Kidney (tissue), 13 donors: ENCODE measurements at regions not wholly inside any gene's neighbourhood (a gene's known extent, or its start where the extent isn't known, plus 50 kb on each side); places are given as distances from the start of the nearest gene placed in this dataset.

Experiments used
- DNase-seq, 5 donors: peaks; one replicate each; pipeline ENCODE4 v3.0.0-alpha.2; 2013 to 2020
- FAIRE-seq: peaks from 2 replicates; lab custom pipeline; 2012; peaks lifted over from hg19 to GRCh38; lab: Jason Lieb, UNC
- H3K27ac ChIP-seq, 2 donors: one replicate each; pipeline ENCODE4 v1.7.0; 2013; ENCODE audit warnings: low read depth in 2 of 2, low read length in 2 of 2, inconsistent platforms in 1 of 2
- H3K27me3 ChIP-seq: one replicate; pipeline ENCODE4 v1.7.1; 2013; ENCODE audit warnings: low read length, inconsistent platforms; ENCODE audit not compliant: control insufficient read depth, insufficient read depth
- H3K36me3 ChIP-seq, 3 donors: one replicate each; pipeline versions ENCODE4 v1.7.0 to v1.7.1; 2013; ENCODE audit warnings: low read length in 3 of 3, control low read depth in 1 of 3, inconsistent platforms in 1 of 3; ENCODE audit not compliant: insufficient read depth in 3 of 3, control insufficient read depth in 2 of 3
- H3K4me1 ChIP-seq, 3 donors: one replicate each; pipeline versions ENCODE4 v1.7.0 to v1.7.1; 2013; ENCODE audit warnings: low read length in 3 of 3, inconsistent platforms in 1 of 3, low read depth in 1 of 3; ENCODE audit not compliant: control insufficient read depth in 2 of 3, insufficient read depth in 2 of 3
- H3K4me3 ChIP-seq, 3 donors: one replicate each; pipeline versions ENCODE4 v1.7.0 to v1.8.1; 2013; ENCODE audit warnings: low read length in 3 of 3, control low read depth in 1 of 3, inconsistent platforms in 1 of 3
- H3K9ac ChIP-seq, 3 donors: one replicate each; pipeline versions ENCODE4 v1.7.0 to v1.7.1; 2013; ENCODE audit warnings: low read length in 3 of 3, control low read depth in 1 of 3, inconsistent platforms in 1 of 3
- H3K9me3 ChIP-seq, 3 donors: one replicate each; pipeline versions ENCODE4 v1.7.0 to v1.7.1; 2013; ENCODE audit warnings: low read length in 3 of 3, control low read depth in 1 of 3, inconsistent platforms in 1 of 3; ENCODE audit not compliant: control insufficient read depth in 2 of 3, insufficient read depth in 1 of 3
- intact Hi-C: fragments of 100-400 bp; cut with DNase I; formaldehyde crosslinking; loops from one replicate; pipeline ENCODE4 v1.11.1; 2022
- TF ChIP-seq, protein P1 (sequence below): IDR thresholded peaks from 3 replicates; pipeline ENCODE4 v1.5.1; 2012; ENCODE audit warnings: mild to moderate bottlenecking, moderate library complexity, borderline replicate concordance; ENCODE audit not compliant: insufficient read depth; ENCODE audit errors: extremely low read depth
- donor health status: control.
- donor health status: control.
- donor health status: control.
- donor health status: control.
- donor health status: control.
- donor health status: DM: yes; HTN: yes; CAD: no.
- donor health status: Normal renal cell carcinoma (clear cell type).

DNA sequence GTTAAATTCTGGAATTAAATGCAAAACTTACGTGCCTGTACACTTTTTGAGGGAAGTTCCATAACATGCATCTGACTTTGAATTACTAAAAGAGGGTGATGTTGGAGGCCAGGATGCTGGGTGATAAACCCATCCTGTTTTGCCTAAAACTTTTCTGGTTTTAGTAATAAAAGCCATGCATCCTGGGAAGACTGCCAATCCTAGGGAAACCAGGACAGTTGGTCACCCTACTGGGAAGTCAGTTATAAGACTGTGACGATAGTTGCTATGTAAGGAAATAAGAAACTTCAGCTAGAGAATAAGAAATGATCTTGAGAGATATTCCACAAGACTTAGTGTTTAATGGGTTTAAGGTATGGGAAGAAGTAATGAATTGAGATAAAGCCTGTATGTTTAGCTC is 336.6 kb upstream of the LYPLAL1 start:
- Histone ChIP-seq H3K9me3 (no peaks in the 10 kb centered on the region), H3K9ac (no peak overlapping the region), H3K4me1 (no peaks in the 10 kb centered on the region), H3K4me3 (no peak overlapping the region), H3K36me3 (no peaks in the 10 kb centered on the region), H3K27me3 (no peaks in the 10 kb centered on the region), H3K27ac (no peak overlapping the region)
- FAIRE-seq, result no peak
- TF ChIP-seq, protein P1, sequence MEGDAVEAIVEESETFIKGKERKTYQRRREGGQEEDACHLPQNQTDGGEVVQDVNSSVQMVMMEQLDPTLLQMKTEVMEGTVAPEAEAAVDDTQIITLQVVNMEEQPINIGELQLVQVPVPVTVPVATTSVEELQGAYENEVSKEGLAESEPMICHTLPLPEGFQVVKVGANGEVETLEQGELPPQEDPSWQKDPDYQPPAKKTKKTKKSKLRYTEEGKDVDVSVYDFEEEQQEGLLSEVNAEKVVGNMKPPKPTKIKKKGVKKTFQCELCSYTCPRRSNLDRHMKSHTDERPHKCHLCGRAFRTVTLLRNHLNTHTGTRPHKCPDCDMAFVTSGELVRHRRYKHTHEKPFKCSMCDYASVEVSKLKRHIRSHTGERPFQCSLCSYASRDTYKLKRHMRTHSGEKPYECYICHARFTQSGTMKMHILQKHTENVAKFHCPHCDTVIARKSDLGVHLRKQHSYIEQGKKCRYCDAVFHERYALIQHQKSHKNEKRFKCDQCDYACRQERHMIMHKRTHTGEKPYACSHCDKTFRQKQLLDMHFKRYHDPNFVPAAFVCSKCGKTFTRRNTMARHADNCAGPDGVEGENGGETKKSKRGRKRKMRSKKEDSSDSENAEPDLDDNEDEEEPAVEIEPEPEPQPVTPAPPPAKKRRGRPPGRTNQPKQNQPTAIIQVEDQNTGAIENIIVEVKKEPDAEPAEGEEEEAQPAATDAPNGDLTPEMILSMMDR, result no peak
- DNase-seq, result no peak
- intact Hi-C loops, result no loop called here

DNA sequence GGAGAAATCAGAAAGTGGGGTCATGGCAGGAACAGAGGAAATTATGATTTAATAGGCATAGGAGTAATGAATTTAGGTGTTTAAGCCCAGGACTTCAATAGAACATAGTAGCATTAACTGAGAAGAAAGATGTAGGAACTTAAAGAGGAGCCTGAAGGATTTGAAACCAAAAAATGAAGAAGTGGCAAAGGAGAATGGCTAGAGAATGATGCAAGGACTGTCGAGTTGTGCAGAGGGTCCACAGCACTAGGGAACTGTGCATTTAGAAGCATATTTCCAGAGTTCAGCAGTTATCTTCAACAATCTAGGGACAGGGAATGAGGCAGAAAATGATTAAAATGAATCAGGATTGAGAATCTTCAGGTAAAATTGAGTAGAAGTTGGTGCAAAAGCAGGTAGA is 328.1 kb upstream of the LYPLAL1 start:
- Histone ChIP-seq H3K9ac (no peak overlapping the region), H3K4me1 (no peaks in the 10 kb centered on the region), H3K4me3 (no peak overlapping the region), H3K9me3 (no peaks in the 10 kb centered on the region), H3K27me3 (no peaks in the 10 kb centered on the region), H3K36me3 (no peaks in the 10 kb centered on the region), H3K27ac (no peak overlapping the region)
- intact Hi-C loops, result no loop called here
- FAIRE-seq (no peak), DNase-seq (no peak)
- TF ChIP-seq, protein P1, result no peak

DNA sequence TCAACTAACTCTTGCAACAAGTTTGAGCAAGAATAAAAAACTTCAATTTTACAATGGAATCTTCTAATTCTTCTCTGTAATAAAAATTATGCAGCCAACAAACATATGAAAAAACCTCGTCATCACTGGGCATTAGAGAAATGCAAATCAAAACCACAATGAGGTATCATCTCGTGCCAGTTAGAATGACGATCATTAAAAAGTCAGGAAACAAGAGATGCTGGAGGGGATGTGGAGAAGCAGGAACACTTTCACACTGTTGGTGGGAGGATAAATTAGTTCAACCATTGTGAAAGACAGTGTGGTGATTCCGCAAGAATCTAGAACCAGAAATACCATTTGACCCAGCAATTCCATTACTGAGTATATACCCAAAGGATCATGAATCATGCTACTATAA is 327.5 kb upstream of the LYPLAL1 start:
- Histone ChIP-seq H3K36me3 (no peaks in the 10 kb centered on the region), H3K4me1 (no peaks in the 10 kb centered on the region), H3K4me3 (no peak overlapping the region), H3K27me3 (no peaks in the 10 kb centered on the region), H3K27ac (no peak overlapping the region), H3K9ac (no peak overlapping the region), H3K9me3 (no peaks in the 10 kb centered on the region)
- intact Hi-C loops, result no loop called here
- TF ChIP-seq, protein P1, result no peak
- DNase-seq, result no peak
- no peak for FAIRE-seq

DNA sequence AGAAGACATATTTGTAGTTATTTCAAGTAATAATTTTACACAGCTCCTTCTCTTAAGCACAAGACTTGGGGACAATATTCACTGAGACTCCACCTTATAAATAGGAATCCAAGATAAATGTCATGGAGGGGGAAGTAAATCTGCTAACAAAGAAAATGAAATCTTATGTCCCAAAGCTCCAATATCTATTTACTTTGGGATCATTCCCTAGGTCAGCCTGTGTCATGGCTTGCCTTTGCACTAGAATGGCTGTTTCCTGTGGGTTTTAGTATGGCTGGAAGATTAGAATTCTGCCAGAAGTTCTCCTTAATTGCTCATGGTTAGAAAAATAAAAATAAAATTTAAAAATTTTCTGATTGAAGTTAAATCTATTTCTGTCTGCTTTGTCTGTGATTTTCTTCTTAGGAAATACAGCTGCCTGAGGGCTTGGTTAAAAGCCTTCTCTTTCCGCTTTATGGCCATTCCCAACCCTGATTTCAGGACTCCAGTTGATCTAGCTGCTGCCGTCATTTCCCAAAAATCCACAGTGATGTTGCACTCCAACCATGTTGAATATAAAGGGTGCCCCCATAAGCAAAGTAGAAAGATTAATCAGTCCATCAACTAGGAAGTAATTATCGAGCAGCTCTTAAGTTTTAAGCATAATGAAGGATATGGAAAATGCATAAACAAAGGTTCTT is 326.4 kb upstream of the LYPLAL1 start:
- H3K27ac ChIP-seq, result no peak overlapping the region
- H3K27me3 ChIP-seq, result no peaks in the 10 kb centered on the region
- DNase-seq, result no peak
- no peaks in the 10 kb centered on the region for H3K36me3 ChIP-seq
- FAIRE-seq, result no peak
- no peaks in the 10 kb centered on the region for H3K4me1 ChIP-seq
- H3K9ac ChIP-seq, result no peak overlapping the region
- H3K4me3 ChIP-seq, result no peak overlapping the region
- TF ChIP-seq, protein P1, result no peak
- H3K9me3 ChIP-seq, result no peaks in the 10 kb centered on the region
- intact Hi-C loops, result no loop called here
